Activated CD4-positive, CD25-positive, alpha-beta regulatory T cell treated with anti-CD3 and anti-CD28 coated beads, Interleukin-2, amount 50 U/mL, for 24 hours (primary cell): ENCODE measurements at regions not wholly inside any gene's neighbourhood (a gene's known extent, or its start where the extent isn't known, plus 50 kb on each side); places are given as distances from the start of the nearest gene placed in this dataset.
A peak's percentile ranks its signal among the peaks of the same experiment; 100 is the strongest.
"Not testable (repeated sequence)": the region's sequence is repeated elsewhere in the genome, so short reads cannot be mapped to it uniquely, and the experiment has no call there.

Experiments
- ATAC-seq, 2 donors: fragments of 150-1000 bp; cut with Tn5 transposase; one replicate each; pipeline ENCODE4 v1.10.0; 2021; ENCODE audit warnings: mild to moderate bottlenecking in 1 of 2, moderate library complexity in 1 of 2

- ATAC-seq: no peak
Measured at GRCh38 chr10:35819011-35819410, 176.9 kb upstream of the FZD8 start.

DNA sequence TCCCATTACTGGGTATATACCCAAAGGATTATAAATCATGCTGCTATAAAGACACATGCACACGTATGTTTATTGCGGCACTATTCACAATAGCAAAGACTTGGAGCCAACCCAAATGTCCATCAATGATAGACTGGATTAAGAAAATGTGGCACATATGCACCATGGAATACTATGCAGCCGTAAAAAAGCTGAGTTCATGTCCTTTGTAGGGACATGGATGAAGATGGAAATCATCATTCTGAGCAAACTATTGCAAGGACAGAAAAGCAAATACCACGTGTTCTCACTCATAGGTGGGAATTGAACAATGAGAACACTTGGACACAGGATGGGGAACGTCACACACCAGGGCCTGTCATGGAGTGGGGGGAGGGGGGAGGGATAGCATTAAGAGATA lies 175.0 kb upstream of the FZD8 start:
- not testable (repeated sequence) for ATAC-seq

- ATAC-seq: no peak
Measured at GRCh38 chr10:35813219-35813618, 171.1 kb upstream of the FZD8 start.

DNA sequence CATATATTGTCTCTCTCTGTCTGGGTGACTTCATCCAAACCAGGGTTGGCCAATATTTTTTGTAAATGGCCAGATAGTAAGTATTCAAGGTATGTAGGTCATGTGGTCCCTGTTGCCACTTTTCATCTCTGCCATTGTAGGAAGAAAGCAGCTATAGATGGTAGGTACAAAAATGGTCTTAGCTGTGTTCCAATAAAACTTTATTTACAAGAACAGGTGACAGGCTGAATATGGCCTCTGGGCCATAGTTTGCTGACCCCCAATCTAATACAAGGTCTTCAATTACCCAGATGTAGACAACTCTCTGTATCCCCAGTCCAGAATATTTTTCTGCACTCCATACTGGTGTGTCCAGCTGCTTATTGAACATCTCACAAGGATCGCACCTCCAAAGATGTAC lies 166.2 kb upstream of the FZD8 start:
- ATAC-seq: no peak

GRCh38 chr10:35803046-35803445 lies 160.9 kb upstream of the FZD8 start:
- no peak for ATAC-seq

DNA sequence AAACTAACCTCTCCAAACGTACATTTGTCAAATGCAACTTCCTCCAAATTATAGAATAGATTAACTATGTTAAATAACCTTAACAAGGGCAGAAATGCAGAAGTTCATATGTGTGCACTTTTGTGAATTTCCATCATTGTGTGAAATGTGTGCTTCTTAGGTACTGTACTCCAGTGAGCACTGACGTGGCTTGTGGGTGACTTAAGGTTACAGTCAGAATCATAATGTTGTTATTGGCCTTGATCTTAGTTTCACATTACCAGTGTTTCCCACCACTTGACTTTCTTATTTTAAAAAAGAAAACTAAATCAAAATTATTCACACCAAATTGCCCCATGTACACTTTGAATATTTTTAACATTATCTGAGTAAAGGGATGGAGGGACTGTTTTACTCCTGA lies 155.1 kb upstream of the FZD8 start:
- ATAC-seq: no peak

GRCh38 chr10:35795131-35795824 lies 153.2 kb upstream of the FZD8 start:
- ATAC-seq: peak in 1 of 2 donors; percentile 27

GRCh38 chr10:35794703-35795102 lies 152.6 kb upstream of the FZD8 start:
- ATAC-seq: no peak

DNA sequence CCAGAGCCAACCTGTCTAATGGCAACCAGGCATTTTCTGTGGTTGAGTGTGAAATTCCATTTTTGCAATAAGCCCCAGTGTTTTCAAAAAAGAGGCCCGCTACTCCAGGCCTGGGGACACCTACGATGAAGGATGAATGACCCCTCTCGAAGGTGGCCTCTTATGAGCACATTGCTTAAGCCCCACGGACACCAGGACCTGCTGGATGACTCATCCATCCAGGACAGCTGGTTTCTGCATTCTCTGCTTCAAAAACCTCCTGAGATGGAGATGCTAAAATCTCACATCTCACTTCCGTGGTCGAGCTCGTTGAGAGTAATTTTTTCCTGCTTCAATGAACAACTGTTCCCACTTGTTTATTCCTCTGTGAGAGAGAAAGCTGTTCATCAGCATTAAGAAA lies 150.2 kb upstream of the FZD8 start:
- no peak for ATAC-seq

DNA sequence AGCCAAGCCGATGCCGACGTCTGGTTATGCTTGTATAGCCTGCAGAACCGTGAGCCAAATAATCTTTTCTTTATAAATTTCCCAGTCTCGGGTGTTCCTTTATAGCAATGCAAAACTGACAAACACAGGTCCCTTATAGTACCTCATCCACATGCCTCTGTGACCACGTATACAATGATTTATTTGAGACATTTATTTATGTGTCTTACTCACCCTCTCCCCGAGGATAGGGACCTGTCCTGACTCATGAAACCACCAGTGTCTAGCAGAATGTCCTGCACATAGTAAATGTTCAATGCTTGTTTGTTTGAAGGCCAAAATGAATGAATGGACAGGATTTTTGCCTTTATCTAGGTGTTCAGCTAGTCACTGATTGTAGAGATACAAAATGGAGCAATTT lies 147.9 kb upstream of the FZD8 start:
- no peak for ATAC-seq

DNA sequence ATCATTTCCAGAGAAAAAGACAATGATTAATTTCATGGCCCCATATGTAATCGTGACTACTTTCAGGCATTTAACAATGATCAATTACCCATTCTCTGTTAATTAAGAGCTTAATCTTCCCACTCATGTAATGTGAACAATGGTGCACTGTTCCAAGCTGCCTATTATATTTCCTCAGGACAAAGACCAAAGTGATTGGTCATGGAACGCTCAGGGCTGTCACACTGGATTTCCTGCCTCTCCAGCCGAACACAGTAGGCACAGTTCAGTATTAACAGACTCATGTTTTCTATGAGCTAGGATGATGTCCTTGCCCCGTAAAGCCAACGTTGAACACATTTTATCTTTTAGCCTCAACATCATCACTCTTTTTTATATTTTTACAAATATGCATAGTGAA lies 142.7 kb upstream of the FZD8 start:
- no peak for ATAC-seq

GRCh38 chr10:35783305-35783838 lies 141.3 kb upstream of the FZD8 start:
- no peak for ATAC-seq

GRCh38 chr10:35781643-35782035 lies 139.5 kb upstream of the FZD8 start:
- ATAC-seq: no peak

GRCh38 chr10:35780970-35781642 lies 139.0 kb upstream of the FZD8 start:
- ATAC-seq: no peak

- no peak for ATAC-seq
Measured at GRCh38 chr10:35778306-35778705, 136.2 kb upstream of the FZD8 start.

DNA sequence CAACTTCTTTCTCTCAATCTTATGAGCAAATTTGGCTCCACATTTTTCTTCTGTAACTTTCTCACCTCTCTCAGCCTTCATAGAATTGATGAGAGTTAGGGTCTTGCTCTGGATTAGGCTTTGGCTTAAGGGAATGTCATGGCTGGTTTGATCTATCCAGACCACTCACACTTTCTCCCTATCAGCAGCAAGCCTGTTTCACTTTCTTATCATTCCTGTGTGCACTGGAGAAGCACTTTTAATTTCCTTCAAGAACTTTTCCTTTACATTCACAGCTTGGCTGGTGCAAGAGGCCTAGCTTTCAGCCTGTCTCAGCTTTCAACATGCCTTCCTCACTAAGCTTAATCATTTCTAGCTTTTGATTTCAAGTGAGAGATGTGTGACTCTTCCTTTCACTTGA lies 134.5 kb upstream of the FZD8 start:
- ATAC-seq: not testable (repeated sequence)

GRCh38 chr10:35774109-35774508 lies 132.0 kb upstream of the FZD8 start:
- ATAC-seq: no peak

GRCh38 chr10:35770817-35771355 lies 128.8 kb upstream of the FZD8 start:
- ATAC-seq: no peak

DNA sequence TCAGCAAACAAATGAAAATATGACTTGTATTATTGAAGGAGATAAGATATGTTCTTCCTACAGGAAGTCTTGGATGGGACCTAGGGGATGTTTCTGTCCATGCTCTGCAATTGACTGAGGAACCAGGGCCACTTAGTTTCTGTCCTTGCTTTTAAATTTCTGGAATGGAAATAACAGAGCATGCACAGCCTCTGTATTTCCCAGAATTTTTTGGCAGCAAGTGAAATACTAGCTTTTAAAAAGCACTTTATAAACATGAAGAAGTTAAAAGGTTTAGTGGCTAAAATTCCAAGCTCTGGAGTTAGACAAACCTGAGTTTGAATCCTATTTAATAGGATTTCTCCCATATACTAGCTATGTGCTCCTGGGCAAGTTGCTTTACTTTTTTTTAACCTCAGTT lies 127.7 kb upstream of the FZD8 start:
- no peak for ATAC-seq

GRCh38 chr10:35768731-35769130 lies 126.6 kb upstream of the FZD8 start:
- no peak for ATAC-seq

DNA sequence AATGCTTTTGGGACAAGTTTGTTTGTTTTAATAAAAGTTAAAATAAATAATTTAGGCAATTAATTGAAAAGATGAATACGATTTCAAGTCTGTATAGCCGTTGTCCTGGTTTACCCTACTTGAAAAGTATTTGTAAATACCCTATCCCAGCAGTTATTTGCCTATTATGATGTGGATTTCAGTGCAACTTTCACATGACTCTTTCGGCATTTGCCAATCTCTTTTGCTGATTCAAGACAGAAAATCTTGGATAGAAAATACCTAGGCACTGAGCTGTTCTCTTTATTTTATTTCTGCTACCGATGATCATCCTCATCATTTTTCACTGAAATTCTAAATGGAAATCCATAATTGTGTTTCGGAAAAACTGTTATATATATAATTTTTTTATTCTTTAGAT lies 125.9 kb upstream of the FZD8 start:
- no peak for ATAC-seq

DNA sequence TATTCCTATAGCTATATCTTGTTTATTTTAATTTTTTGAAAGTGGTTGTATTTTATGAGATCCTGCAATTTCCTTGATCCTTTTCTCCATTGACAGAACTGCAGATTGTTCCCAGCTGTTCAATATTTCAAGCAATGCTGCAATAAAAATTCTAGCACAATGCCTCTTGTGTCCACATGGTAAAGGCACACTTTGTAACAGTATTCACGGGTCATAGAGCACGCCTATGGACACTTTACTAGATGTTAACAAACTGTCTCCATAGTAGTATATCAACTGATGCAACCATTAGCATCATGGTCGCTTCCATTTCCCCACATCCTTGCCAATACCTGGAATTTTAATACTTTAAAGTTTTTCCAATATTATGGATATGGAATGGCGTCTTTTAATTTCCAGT lies 123.9 kb upstream of the FZD8 start:
- no peak for ATAC-seq

DNA sequence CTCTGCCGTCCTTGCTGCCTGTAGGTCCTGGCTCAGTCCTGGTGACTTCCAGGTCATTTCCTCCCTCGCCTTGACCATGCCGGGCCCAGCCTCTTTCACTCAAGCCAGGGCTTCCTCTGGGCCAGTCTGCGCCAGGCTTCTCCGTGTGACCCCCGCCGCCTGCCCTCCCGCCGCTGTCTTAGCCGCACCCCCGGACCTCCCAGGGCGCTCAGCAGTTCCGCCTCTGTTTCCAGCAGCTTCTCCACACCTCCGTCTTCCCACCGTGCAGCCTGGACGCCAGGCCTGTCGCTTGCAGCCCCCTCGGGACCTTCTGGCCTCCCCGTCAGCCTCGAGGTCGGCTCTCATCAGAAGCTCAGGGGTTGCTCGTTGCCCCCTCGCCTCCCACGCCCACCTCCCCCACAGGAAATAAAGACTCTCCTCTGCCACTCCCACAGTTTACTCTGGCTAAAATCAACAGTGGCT lies 123.0 kb upstream of the FZD8 start:
- no peak for ATAC-seq
